ENCODE measurements at regions not wholly inside any gene's neighbourhood (a gene's known extent, or its start where the extent isn't known, plus 50 kb on each side); places are given as distances from the start of the nearest gene placed in this dataset.

DNA sequence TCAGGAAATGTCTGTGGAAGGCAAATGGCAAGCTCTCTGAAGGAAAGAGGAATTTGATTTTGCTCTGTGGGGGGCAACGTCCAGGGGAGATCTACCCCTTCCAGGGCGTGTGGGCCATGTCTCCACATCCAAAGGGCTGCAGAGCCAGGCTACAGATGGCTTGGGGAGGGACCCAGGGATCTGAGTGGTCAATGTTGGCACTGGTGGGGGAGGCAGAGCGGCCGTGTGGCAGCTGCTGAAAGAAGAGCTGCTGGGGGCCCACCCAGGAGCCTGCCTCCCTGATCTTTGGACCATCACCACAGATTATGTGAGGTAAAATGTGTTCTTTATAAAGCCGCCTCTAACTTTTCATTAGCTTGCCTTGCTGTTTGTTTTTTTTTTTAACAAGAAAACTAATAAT, 144.1 kb downstream of the HERPUD2 start:
- no peaks in the 10 kb centered on the region for H3K4me1 Mint-ChIP-seq (ENCODE audit: low read depth, unreplicated experiment)
- H3K4me3 ChIP-seq (ENCODE audit: insufficient read depth, low read depth, low read length), result no peak overlapping the region
- peaks cover 9% of the 10 kb centered on the region for H3K27me3 ChIP-seq (ENCODE audit: insufficient read depth, low read length)
- no peaks in the 10 kb centered on the region for H3K9me3 ChIP-seq (ENCODE audit: insufficient read depth, low read depth, low read length)
- H2AFZ ChIP-seq (ENCODE audit: low read depth, low read length), result no peak overlapping the region
- no peak overlapping the region for H3K9ac ChIP-seq (ENCODE audit: low read length)
- no peaks in the 10 kb centered on the region for H3K36me3 ChIP-seq (ENCODE audit: insufficient read depth, low read length)
- no peaks in the 10 kb centered on the region for H4K20me1 ChIP-seq (ENCODE audit: insufficient read depth, low read length)
- peaks cover 35% of the 10 kb centered on the region for H3K27me3 Mint-ChIP-seq (ENCODE audit: low read depth, unreplicated experiment)
- H3K9me3 Mint-ChIP-seq (ENCODE audit: unreplicated experiment), result no peaks in the 10 kb centered on the region
- H3K4me3 Mint-ChIP-seq (ENCODE audit: unreplicated experiment), result no peak overlapping the region
- FAIRE-seq (no peak), DNase-seq (ENCODE audit: low read depth) (no peak)
- no peaks in the 10 kb centered on the region for H3K4me1 ChIP-seq (ENCODE audit: insufficient read depth, low read length)
- TF ChIP-seq CTCF (IDR thresholded peaks at IDR 0.05; ENCODE audit: insufficient read depth, low read depth, low read length) (no peak), EZH2 (IDR thresholded peaks at IDR 0.05; ENCODE audit: insufficient read depth, low read length) (no peak)
- no peaks in the 10 kb centered on the region for H3K36me3 Mint-ChIP-seq (ENCODE audit: low read depth, unreplicated experiment)
- H3K27ac ChIP-seq (ENCODE audit: low read depth, low read length), result no peak overlapping the region
- no peak overlapping the region for H3K27ac Mint-ChIP-seq (ENCODE audit: unreplicated experiment)
- no peak overlapping the region for H3K4me2 ChIP-seq (ENCODE audit: low read length)
- no peaks in the 10 kb centered on the region for H3K79me2 ChIP-seq (ENCODE audit: insufficient read depth, low read length)

DNA sequence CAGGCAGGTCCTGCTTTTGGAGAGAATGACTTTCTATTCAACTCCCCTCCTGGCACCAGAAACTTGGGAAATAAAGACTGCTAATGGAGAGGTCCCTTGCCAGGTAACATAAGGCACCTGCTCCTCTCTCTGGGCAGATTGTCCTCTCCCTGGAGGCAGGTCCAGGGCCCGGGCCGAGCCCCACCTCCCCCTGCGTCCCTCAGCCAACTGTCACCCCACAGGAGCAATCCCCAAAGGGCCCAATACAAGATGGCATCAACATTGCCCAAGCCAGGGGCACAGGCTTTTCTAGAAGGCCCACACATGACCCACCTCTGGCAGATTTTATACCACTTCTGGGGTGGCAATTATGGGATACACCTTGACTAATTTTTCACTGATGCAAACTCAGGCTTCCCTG, 145.2 kb downstream of the HERPUD2 start:
- Mint-ChIP-seq H3K27ac (ENCODE audit: unreplicated experiment) (no peak overlapping the region), H3K4me1 (ENCODE audit: low read depth, unreplicated experiment) (no peaks in the 10 kb centered on the region), H3K27me3 (ENCODE audit: low read depth, unreplicated experiment) (peaks cover 43% of the 10 kb centered on the region), H3K9me3 (ENCODE audit: unreplicated experiment) (no peaks in the 10 kb centered on the region), H3K4me3 (ENCODE audit: unreplicated experiment) (no peak overlapping the region), H3K36me3 (ENCODE audit: low read depth, unreplicated experiment) (no peaks in the 10 kb centered on the region)
- Histone ChIP-seq H3K27me3 (ENCODE audit: insufficient read depth, low read length) (peaks cover 9% of the 10 kb centered on the region), H3K4me2 (ENCODE audit: low read length) (no peak overlapping the region), H3K9ac (ENCODE audit: low read length) (no peak overlapping the region), H3K27ac (ENCODE audit: low read depth, low read length) (no peak overlapping the region), H3K36me3 (ENCODE audit: insufficient read depth, low read length) (no peaks in the 10 kb centered on the region), H3K9me3 (ENCODE audit: insufficient read depth, low read depth, low read length) (no peaks in the 10 kb centered on the region), H4K20me1 (ENCODE audit: insufficient read depth, low read length) (no peaks in the 10 kb centered on the region), H3K79me2 (ENCODE audit: insufficient read depth, low read length) (no peaks in the 10 kb centered on the region), H3K4me3 (ENCODE audit: insufficient read depth, low read depth, low read length) (no peak overlapping the region), H2AFZ (ENCODE audit: low read depth, low read length) (no peak overlapping the region), H3K4me1 (ENCODE audit: insufficient read depth, low read length) (no peaks in the 10 kb centered on the region)
- TF ChIP-seq EZH2 (IDR thresholded peaks at IDR 0.05; ENCODE audit: insufficient read depth, low read length) (no peak), CTCF (IDR thresholded peaks at IDR 0.05; ENCODE audit: insufficient read depth, low read depth, low read length) (no peak)
- DNase-seq (ENCODE audit: low read depth) (no peak), FAIRE-seq (no peak)

DNA sequence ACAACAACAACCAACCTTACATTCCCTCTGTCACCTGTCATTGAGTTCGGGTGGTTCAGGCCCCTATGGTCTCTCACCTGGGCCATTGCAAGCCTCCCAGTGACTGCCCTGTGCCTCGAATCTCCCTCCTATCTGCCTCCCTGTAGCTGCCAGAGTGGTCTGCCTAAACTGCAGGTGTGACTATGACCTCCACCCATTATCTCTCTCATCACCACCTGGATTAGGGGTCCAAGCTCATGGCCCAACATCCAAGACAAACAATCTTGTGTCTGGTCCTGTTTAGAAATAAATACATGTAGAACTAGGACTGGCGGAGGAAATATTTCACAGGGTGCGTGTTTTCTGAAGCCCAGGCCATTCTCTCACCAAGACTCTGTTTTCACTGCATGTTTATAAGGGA, 146.6 kb downstream of the HERPUD2 start:
- no peaks in the 10 kb centered on the region for H3K79me2 ChIP-seq (ENCODE audit: insufficient read depth, low read length)
- peaks cover 52% of the 10 kb centered on the region for H3K27me3 Mint-ChIP-seq (ENCODE audit: low read depth, unreplicated experiment)
- no peaks in the 10 kb centered on the region for H3K36me3 Mint-ChIP-seq (ENCODE audit: low read depth, unreplicated experiment)
- no peaks in the 10 kb centered on the region for H3K9me3 ChIP-seq (ENCODE audit: insufficient read depth, low read depth, low read length)
- peaks cover 6% of the 10 kb centered on the region for H3K27me3 ChIP-seq (ENCODE audit: insufficient read depth, low read length)
- H3K9me3 Mint-ChIP-seq (ENCODE audit: unreplicated experiment), result no peaks in the 10 kb centered on the region
- DNase-seq (ENCODE audit: low read depth), result no peak
- no peak overlapping the region for H3K4me3 Mint-ChIP-seq (ENCODE audit: unreplicated experiment)
- no peak overlapping the region for H3K27ac Mint-ChIP-seq (ENCODE audit: unreplicated experiment)
- H3K36me3 ChIP-seq (ENCODE audit: insufficient read depth, low read length), result no peaks in the 10 kb centered on the region
- H3K4me1 Mint-ChIP-seq (ENCODE audit: low read depth, unreplicated experiment), result no peaks in the 10 kb centered on the region
- H3K4me3 ChIP-seq (ENCODE audit: insufficient read depth, low read depth, low read length), result no peak overlapping the region
- no peak for FAIRE-seq
- no peaks in the 10 kb centered on the region for H3K4me1 ChIP-seq (ENCODE audit: insufficient read depth, low read length)
- no peak for TF ChIP-seq EZH2 (IDR thresholded peaks at IDR 0.05; ENCODE audit: insufficient read depth, low read length)
- H4K20me1 ChIP-seq (ENCODE audit: insufficient read depth, low read length), result no peaks in the 10 kb centered on the region
- H3K9ac ChIP-seq (ENCODE audit: low read length), result no peak overlapping the region
- no peak overlapping the region for H3K27ac ChIP-seq (ENCODE audit: low read depth, low read length)
- H3K4me2 ChIP-seq (ENCODE audit: low read length), result no peak overlapping the region
- no peak overlapping the region for H2AFZ ChIP-seq (ENCODE audit: low read depth, low read length)
